ENCODE measurements at regions not wholly inside any gene's neighbourhood (a gene's known extent, or its start where the extent isn't known, plus 50 kb on each side); places are given as distances from the start of the nearest gene placed in this dataset.

- TF ChIP-seq CTCF (IDR thresholded peaks at IDR 0.05; ENCODE audit: insufficient read depth, low read length, poor library complexity, severe bottlenecking): no peak
- Histone ChIP-seq H3K27me3 (ENCODE audit: control insufficient read depth, insufficient read depth, low read length) (no peaks in the 10 kb centered on the region), H3K4me3 (ENCODE audit: low read depth, low read length) (no peak overlapping the region), H3K36me3 (ENCODE audit: control insufficient read depth, insufficient read depth, low read length) (no peaks in the 10 kb centered on the region)
- DNase-seq (ENCODE audit: low read depth): no peak
Measured at GRCh38 chr5:102649731-102650130, 105.4 kb upstream of the PAM start.

DNA sequence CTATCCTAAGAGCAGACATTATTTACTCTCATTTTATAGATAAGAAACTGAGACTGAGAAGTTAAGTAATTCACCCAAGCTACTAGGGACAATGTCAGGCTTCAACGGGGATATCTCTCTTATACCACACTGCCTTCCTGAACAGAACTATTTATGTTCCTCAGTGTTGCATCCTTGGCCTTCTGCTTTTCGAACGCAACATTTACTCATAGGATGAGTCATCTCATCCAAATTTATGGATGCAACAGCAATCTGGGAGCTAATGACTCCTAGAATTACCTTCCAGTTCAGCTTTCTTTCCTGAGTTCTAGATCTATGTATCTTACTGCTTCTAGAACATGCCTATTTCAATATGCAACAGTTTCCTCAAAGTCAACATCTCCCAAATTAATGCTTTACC is 103.6 kb upstream of the PAM start:
- H3K4me3 ChIP-seq (ENCODE audit: low read depth, low read length): no peak overlapping the region
- no peaks in the 10 kb centered on the region for H3K36me3 ChIP-seq (ENCODE audit: control insufficient read depth, insufficient read depth, low read length)
- no peak for DNase-seq (ENCODE audit: low read depth)
- no peaks in the 10 kb centered on the region for H3K27me3 ChIP-seq (ENCODE audit: control insufficient read depth, insufficient read depth, low read length)
- TF ChIP-seq CTCF (IDR thresholded peaks at IDR 0.05; ENCODE audit: insufficient read depth, low read length, poor library complexity, severe bottlenecking): no peak

GRCh38 chr5:102654559-102655349 is 100.4 kb upstream of the PAM start:
- DNase-seq (ENCODE audit: low read depth): no peak
- Histone ChIP-seq H3K4me3 (ENCODE audit: low read depth, low read length) (no peak overlapping the region), H3K36me3 (ENCODE audit: control insufficient read depth, insufficient read depth, low read length) (no peaks in the 10 kb centered on the region), H3K27me3 (ENCODE audit: control insufficient read depth, insufficient read depth, low read length) (no peaks in the 10 kb centered on the region)
- no peak for TF ChIP-seq CTCF (IDR thresholded peaks at IDR 0.05; ENCODE audit: insufficient read depth, low read length, poor library complexity, severe bottlenecking)

DNA sequence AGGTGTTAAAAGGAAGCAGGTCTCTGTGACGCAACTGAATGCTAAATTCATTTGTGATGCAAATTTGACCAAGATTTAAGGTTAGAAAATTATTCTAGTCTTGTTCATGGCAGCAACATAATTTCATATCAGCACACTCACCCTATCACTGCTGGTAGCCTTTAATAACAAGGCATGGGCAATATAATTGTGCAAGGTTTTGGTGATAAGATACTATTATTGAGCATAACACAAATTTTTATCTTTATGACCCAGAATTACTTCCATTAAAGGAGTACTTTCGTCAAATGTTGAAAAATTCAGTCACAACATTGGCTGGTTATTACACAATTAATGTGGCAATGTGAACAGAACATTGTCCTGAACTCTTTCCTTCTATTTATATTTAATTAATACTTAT is 96.0 kb upstream of the PAM start:
- H3K4me3 ChIP-seq (ENCODE audit: low read depth, low read length): no peak overlapping the region
- no peak for TF ChIP-seq CTCF (IDR thresholded peaks at IDR 0.05; ENCODE audit: insufficient read depth, low read length, poor library complexity, severe bottlenecking)
- no peak for DNase-seq (ENCODE audit: low read depth)
- no peaks in the 10 kb centered on the region for H3K36me3 ChIP-seq (ENCODE audit: control insufficient read depth, insufficient read depth, low read length)
- H3K27me3 ChIP-seq (ENCODE audit: control insufficient read depth, insufficient read depth, low read length): no peaks in the 10 kb centered on the region

DNA sequence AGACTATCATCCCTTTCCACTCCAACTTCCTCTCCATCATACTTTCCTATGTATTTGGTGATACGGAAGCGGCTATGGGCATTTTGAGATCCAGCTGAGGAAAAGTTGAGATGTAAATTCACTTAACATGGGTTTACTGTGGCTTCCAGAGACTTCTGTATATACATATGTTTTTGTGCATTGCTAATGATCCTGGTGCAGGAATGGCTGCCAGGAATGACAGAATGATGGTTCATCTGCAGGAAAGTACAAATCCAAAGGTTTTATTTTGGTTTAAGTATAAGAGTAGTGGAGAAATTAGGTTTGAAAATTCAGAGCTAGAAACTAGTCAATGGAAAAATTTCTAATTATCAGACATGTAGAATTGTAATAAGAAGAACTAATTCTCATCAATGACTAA is 95.0 kb upstream of the PAM start:
- TF ChIP-seq CTCF (IDR thresholded peaks at IDR 0.05; ENCODE audit: insufficient read depth, low read length, poor library complexity, severe bottlenecking): no peak
- Histone ChIP-seq H3K36me3 (ENCODE audit: control insufficient read depth, insufficient read depth, low read length) (no peaks in the 10 kb centered on the region), H3K4me3 (ENCODE audit: low read depth, low read length) (no peak overlapping the region), H3K27me3 (ENCODE audit: control insufficient read depth, insufficient read depth, low read length) (no peaks in the 10 kb centered on the region)
- DNase-seq (ENCODE audit: low read depth): no peak

Data from kidney epithelial cell (primary cell).